B cell (primary cell): ENCODE measurements at regions not wholly inside any gene's neighbourhood (a gene's known extent, or its start where the extent isn't known, plus 50 kb on each side); places are given as distances from the start of the nearest gene placed in this dataset.

Experiments used
- ATAC-seq: fragments of 200-7000 bp; cut with Tn5 transposase; one replicate; pipeline ENCODE4 v1.10.0; 2021; ENCODE audit warnings: low read depth, mild to moderate bottlenecking, moderate number of reproducible peaks, moderate library complexity
- CTCF ChIA-PET: fragments of 350-600 bp; sonication (Branson Sonifier 250); formaldehyde crosslinking; loops from one replicate; lab custom pipeline; 2021; ENCODE audit warnings: antibody characterized with exemption, inconsistent platforms; lab: Charles Lee
- POLR2A ChIA-PET: fragments of 350-600 bp; sonication (Branson Sonifier 250); formaldehyde crosslinking; loops from one replicate; lab custom pipeline; 2021; ENCODE audit warnings: antibody characterized with exemption; lab: Charles Lee
- DNase-seq: peaks from one replicate; pipeline ENCODE4 v3.0.0; 2013
- H2AFZ ChIP-seq: 2 replicates; pipeline ENCODE4 v1.6.1; 2012; ENCODE audit warnings: mild to moderate bottlenecking, low read depth, low read length; ENCODE audit not compliant: insufficient read depth, poor library complexity, severe bottlenecking
- H3K27ac ChIP-seq, 2 donors: 1 replicate in 1 of 2; 2 replicates in 1 of 2; pipeline ENCODE4 v1.5.1; 2012 to 2013; ENCODE audit warnings: low read length in 2 of 2, mild to moderate bottlenecking in 2 of 2, moderate library complexity in 1 of 2
- H3K27me3 ChIP-seq, 4 experiments: fragments of 200-600 bp in 1 of 4; sonication (generic) in 1 of 4; replicated peaks in 1 of 4; 1 replicate in 2 of 4; 2 replicates in 2 of 4; pipeline versions ENCODE4 v1.6.1 to v1.7.0; 2013 to 2016; ENCODE audit warnings: low read length in 3 of 4, mild to moderate bottlenecking in 2 of 4, mixed read lengths in 1 of 4, moderate library complexity in 1 of 4; ENCODE audit not compliant: insufficient read depth in 4 of 4, control insufficient read depth in 3 of 4; ENCODE audit errors: control extremely low read depth in 1 of 4
- H3K36me3 ChIP-seq, 2 experiments: replicated peaks in 1 of 2; 1 replicate in 1 of 2; 2 replicates in 1 of 2; pipeline versions ENCODE4 v1.6.1 to v1.7.1; 2013; ENCODE audit warnings: low read length in 1 of 2; ENCODE audit not compliant: insufficient read depth in 2 of 2, control insufficient read depth in 1 of 2; ENCODE audit errors: control extremely low read depth in 1 of 2, extremely low read depth in 1 of 2
- H3K4me1 ChIP-seq, 2 donors: fragments of 200-600 bp in 1 of 2; sonication (generic) in 1 of 2; 1 replicate in 1 of 2; 2 replicates in 1 of 2; pipeline versions ENCODE4 v1.5.1 to v1.6.1; 2013 to 2017; ENCODE audit warnings: low read length in 2 of 2; ENCODE audit not compliant: control insufficient read depth in 2 of 2, insufficient read depth in 2 of 2
- H3K4me2 ChIP-seq: replicated peaks from 2 replicates; pipeline ENCODE3; 2012; ENCODE audit warnings: mild to moderate bottlenecking, low read depth, low read length; ENCODE audit not compliant: poor library complexity, severe bottlenecking
- H3K4me3 ChIP-seq, 5 experiments: fragments of 200-600 bp in 1 of 5; sonication (generic) in 1 of 5; 1 replicate in 3 of 5; 2 replicates in 2 of 5; pipeline versions ENCODE4 v1.5.1 to v1.7.0; 2011 to 2016; ENCODE audit warnings: low read length in 4 of 5, mild to moderate bottlenecking in 4 of 5, low read depth in 2 of 5, control low read depth in 1 of 5, moderate library complexity in 1 of 5; ENCODE audit not compliant: insufficient read depth in 1 of 5; ENCODE audit errors: control extremely low read depth in 1 of 5, extremely low read depth in 1 of 5
- H3K79me2 ChIP-seq: fragments of 200-600 bp; sonication (generic); one replicate; pipeline ENCODE4 v1.6.0; 2016; ENCODE audit warnings: low read length; ENCODE audit not compliant: control insufficient read depth, insufficient read depth
- H3K9ac ChIP-seq: fragments of 200-600 bp; sonication (generic); 2 replicates; pipeline ENCODE4 v1.6.1; 2017; ENCODE audit warnings: mild to moderate bottlenecking, low read length, moderate library complexity
- H3K9me3 ChIP-seq, 3 donors: one replicate each; pipeline versions ENCODE4 v1.6.1 to v1.7.1; 2013; ENCODE audit warnings: low read length in 2 of 3; ENCODE audit not compliant: control insufficient read depth in 2 of 3, insufficient read depth in 1 of 3; ENCODE audit errors: control extremely low read depth in 1 of 3
- H4K20me1 ChIP-seq: 2 replicates; pipeline ENCODE4 v1.6.0; 2012; ENCODE audit warnings: mild to moderate bottlenecking, low read length; ENCODE audit not compliant: insufficient read depth, control insufficient read depth, poor library complexity, severe bottlenecking
- H3K27ac Mint-ChIP-seq: one replicate; pipeline ENCODE4 v1.8.0; 2021; ENCODE audit warnings: mixed read lengths
- H3K27me3 Mint-ChIP-seq: one replicate; pipeline ENCODE4 v1.8.0; 2021; ENCODE audit warnings: mixed read lengths
- H3K4me1 Mint-ChIP-seq: one replicate; pipeline ENCODE4 v1.8.0; 2021; ENCODE audit warnings: mixed read lengths
- H3K4me3 Mint-ChIP-seq: one replicate; pipeline ENCODE4 v1.8.0; 2021; ENCODE audit warnings: mixed read lengths
- H3K9me3 Mint-ChIP-seq: one replicate; pipeline ENCODE4 v1.8.0; 2022; ENCODE audit warnings: mixed read lengths; ENCODE audit not compliant: insufficient read depth
- CTCF ChIP-seq: fragments of 200-600 bp; IDR thresholded peaks from one replicate; pipeline ENCODE4 v1.8.0; 2022; ENCODE audit warnings: antibody characterized with exemption, mild to moderate bottlenecking
- EZH2 ChIP-seq: IDR thresholded peaks from 2 replicates; pipeline ENCODE4 v1.6.1; 2012; ENCODE audit warnings: borderline replicate concordance, low read depth, mild to moderate bottlenecking, moderate library complexity, low read length; ENCODE audit not compliant: insufficient read depth, poor library complexity, severe bottlenecking
- WGBS: methylation state at CpG from one replicate; pipeline ENCODE4 v1.1.5; 2013; ENCODE audit warnings: missing lambda C conversion rate; ENCODE audit not compliant: insufficient coverage; 5-methylcytosine and 5-hydroxymethylcytosine counted together
- intact Hi-C: fragments of 100-400 bp; cut with micrococcal nuclease; formaldehyde crosslinking; loops from one replicate; pipeline ENCODE4 v1.10.0; 2022

GRCh38 chr5:172565455-172565854, 75.6 kb upstream of the NEURL1B start:
- no peak overlapping the region for H3K4me2 ChIP-seq
- H3K4me1 Mint-ChIP-seq: no peaks in the 10 kb centered on the region
- no peak overlapping the region for H2AFZ ChIP-seq
- H3K4me1 ChIP-seq: no peaks in the 10 kb centered on the region
- intact Hi-C loops: no loop called here
- DNase-seq: no peak
- H3K79me2 ChIP-seq: no peaks in the 10 kb centered on the region
- H3K9me3 Mint-ChIP-seq: no peaks in the 10 kb centered on the region
- H3K9ac ChIP-seq: no peak overlapping the region
- no peak for ATAC-seq
- ChIA-PET POLR2A (no interaction called here), CTCF (no interaction called here)
- H4K20me1 ChIP-seq: no peaks in the 10 kb centered on the region
- H3K4me3 ChIP-seq: no peak overlapping the region
- H3K27ac ChIP-seq: no peak overlapping the region
- no peaks in the 10 kb centered on the region for H3K27me3 ChIP-seq
- 92% methylated on average over 6 of the region's 8 CpGs for WGBS
- no peak overlapping the region for H3K27ac Mint-ChIP-seq
- H3K27me3 Mint-ChIP-seq: peaks cover 17% of the 10 kb centered on the region
- TF ChIP-seq CTCF (no peak), EZH2 (no peak)
- H3K36me3 ChIP-seq: no peaks in the 10 kb centered on the region
- no peak overlapping the region for H3K4me3 Mint-ChIP-seq
- no peaks in the 10 kb centered on the region for H3K9me3 ChIP-seq

- no peak overlapping the region for H2AFZ ChIP-seq
- H3K27ac ChIP-seq: no peak overlapping the region
- H3K9me3 Mint-ChIP-seq: no peaks in the 10 kb centered on the region
- H3K27me3 ChIP-seq: no peaks in the 10 kb centered on the region
- ChIA-PET POLR2A (no interaction called here), CTCF (no interaction called here)
- H3K4me1 Mint-ChIP-seq: no peaks in the 10 kb centered on the region
- 72% methylated on average over 3 of the region's 4 CpGs for WGBS
- H3K27ac Mint-ChIP-seq: no peak overlapping the region
- H3K9ac ChIP-seq: no peak overlapping the region
- no peaks in the 10 kb centered on the region for H4K20me1 ChIP-seq
- no peaks in the 10 kb centered on the region for H3K9me3 ChIP-seq
- DNase-seq (no peak), ATAC-seq (no peak)
- no peak overlapping the region for H3K4me3 ChIP-seq
- H3K4me1 ChIP-seq: no peaks in the 10 kb centered on the region
- no peak overlapping the region for H3K4me3 Mint-ChIP-seq
- intact Hi-C loops: no loop called here
- no peak for TF ChIP-seq EZH2
- TF ChIP-seq CTCF: no peak
- no peaks in the 10 kb centered on the region for H3K36me3 ChIP-seq
- no peaks in the 10 kb centered on the region for H3K79me2 ChIP-seq
- no peak overlapping the region for H3K4me2 ChIP-seq
- peaks cover 17% of the 10 kb centered on the region for H3K27me3 Mint-ChIP-seq
Measured at GRCh38 chr5:172564883-172565282, 76.2 kb upstream of the NEURL1B start.
